NT2/D1 (cell line): ENCODE measurements at regions not wholly inside any gene's neighbourhood (a gene's known extent, or its start where the extent isn't known, plus 50 kb on each side); places are given as distances from the start of the nearest gene placed in this dataset.

ENCODE experiments used
- YY1 ChIP-seq: IDR thresholded peaks from 2 replicates; pipeline ENCODE4 v1.6.1; 2011; ENCODE audit not compliant: insufficient read length, insufficient read depth
- ZNF274 ChIP-seq: IDR thresholded peaks from 2 replicates; pipeline ENCODE4 v1.6.1; 2011; ENCODE audit warnings: mild to moderate bottlenecking, low read depth, low read length

DNA sequence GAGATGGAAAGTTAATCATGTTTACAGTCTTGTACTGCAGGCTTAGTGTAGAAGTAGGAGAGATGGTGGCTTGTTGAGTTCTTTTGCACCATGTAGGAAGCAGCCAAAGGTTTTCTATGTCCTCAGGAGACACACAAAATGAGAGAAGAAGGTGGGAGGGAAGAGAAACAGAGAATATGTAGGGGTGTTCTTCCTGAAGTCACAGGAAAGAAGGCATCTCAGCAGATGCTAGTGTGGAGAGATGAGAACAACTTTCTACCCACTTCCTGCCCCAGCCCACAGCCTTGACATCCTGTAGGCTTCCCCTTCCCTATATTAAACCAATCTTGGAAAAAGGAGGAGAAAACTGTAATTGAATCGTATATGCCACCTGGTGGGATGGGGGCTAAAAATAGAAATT is 217.0 kb downstream of the S1PR1 start:
- no peak for TF ChIP-seq YY1
- no peak for TF ChIP-seq ZNF274
